ENCODE measurements at regions not wholly inside any gene's neighbourhood (a gene's known extent, or its start where the extent isn't known, plus 50 kb on each side); places are given as distances from the start of the nearest gene placed in this dataset.
"Not testable (repeated sequence)": the region's sequence is repeated elsewhere in the genome, so short reads cannot be mapped to it uniquely, and the experiment has no call there.

DNA sequence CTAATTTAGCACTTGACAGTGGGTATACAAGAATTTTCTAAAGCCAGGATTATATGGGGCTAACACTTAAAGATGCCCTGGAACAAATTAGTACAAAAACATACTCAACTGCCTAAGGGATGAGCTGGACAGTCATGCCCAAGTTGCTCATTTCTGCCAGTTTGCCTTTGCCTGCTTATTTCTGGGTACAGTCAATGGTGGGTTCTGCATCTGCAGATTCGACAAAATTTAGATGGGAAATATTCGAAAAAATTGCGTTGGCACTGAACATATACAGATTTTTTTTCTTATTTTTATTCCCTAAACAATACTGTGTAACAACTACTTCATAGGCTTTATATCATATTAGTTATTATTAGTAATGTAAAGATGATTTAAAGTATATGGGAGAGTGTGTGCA is 591.9 kb downstream of the EPM2A start:
- DNase-seq, result no peak

DNA sequence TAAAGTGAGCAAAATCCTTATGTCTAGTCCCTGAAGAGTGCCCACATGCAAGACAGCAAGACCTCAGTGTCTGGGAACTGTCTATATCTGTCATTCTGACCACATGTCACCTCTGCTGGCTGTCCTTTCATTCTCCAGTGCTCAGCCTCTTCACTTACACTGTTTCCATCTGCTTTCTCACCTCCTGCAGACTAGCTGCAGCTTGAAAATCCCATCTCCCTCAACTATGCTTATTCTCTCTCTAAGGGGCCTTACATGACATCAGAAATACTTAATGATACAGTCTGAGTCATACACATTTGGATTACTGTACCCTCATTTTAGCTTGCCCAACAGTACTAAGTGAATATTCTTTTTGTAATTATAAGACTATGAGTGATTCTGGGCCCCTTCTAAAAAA is 587.8 kb downstream of the EPM2A start:
- peak; percentile 37 for DNase-seq

DNA sequence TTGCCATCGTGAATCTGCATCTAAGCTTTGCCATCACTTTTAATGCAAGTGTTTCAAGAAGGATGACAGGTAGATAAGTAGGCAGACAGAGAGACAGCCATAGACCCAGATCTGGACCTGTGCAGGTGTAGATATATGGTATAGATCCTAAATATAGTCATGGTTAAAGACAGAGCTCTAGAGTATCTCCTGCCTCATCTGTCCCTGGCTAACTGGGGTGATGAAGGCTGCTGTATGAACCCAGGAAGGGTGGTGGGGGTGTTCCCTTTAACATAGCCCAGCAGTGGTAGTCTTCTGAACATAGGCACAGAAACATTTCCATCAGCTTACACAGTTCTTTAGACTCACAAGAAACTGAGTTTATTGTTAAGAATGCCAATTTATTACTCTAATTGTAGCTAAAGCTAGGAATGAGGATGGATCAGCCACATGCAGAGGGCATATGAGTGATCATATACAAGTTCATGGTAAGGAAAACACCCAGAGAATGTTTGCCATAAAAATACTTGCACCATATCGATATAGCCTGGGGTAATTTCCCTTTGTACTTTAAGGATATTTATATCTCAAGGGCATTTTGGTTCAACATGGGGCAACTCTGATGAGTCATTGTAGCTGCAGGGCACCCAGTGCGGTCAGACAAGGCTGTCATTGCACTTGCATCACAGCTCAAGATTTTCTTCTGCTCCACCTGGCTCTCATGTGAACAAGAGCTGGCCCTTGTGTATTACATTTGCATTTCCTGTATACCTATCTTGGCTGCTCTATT is 587.2 kb downstream of the EPM2A start:
- no peak for DNase-seq

DNA sequence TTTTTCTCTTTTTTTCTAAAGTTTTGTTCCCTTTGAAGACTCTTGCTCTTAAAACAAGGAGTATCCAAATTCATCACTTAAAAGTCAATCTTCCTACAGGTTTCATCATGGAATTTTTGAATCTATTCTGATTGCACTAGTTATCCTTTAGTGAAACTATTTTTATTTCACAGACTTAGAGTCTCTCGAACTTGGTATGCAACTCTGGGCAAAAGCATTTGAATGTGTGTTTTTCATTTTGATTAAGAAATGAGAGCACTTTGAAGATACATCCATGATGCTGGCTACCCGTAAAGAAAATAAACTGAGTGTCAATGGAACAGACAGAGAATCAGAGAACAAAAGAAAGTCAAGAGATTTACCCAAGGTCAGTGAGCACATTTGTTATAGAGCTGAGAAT is 586.5 kb downstream of the EPM2A start:
- no peak for DNase-seq

DNA sequence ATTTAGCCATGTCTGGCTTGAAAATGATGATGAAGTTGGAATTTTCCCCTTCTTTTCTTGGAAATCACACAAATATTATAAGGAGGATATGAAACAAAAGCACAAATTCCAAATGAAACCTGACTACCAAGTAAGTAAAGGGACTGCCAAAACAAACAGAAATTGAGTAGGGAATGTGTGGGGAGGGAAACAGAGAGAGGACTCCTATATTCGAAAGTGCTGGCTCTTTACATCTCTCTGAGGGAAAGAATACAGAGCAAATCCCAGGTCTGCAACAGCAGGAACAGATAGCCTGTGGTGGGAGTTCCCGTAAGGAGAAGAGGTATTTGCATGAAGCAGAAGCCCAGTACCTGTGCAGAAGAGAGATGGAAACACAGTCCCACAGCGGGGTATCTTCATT is 583.7 kb downstream of the EPM2A start:
- DNase-seq, result peak; percentile 15

DNA sequence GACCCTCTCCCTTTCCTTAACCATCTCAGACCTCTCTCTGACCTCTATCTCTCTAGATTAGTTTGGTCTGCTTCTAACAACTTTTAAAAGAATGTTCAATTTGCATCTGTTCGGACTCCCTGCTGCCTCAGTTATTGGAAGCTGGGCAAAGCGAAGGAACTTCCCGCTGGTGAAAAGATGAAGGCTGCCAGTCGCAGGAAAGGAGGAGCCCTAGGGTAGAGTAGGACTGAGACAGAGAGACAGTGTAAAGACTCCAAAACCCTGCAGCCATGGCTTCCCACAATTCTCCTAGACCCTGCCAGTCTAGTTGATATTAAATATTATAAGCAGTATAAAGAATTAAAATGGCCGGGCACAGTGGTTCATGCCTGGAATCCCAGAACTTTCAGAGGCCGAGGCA is 581.8 kb downstream of the EPM2A start:
- DNase-seq, result no peak

DNA sequence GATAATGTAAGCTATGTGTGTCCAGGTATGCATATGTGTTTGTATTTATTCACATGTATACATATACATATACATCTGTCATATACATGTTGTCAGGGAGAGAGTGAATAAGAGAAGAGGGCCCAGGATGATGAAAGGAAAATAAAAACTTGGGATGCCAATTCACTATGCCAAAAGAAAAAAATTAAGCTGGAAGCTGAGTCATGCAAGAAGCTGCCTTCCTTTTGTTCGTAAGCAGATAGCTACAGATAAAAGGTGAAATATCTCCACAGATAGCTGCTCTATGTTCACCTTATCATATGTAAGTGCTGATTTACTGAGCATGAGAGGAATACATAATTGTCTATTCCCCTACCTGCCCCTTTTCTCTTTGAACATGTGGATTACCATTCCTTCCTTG is 579.9 kb downstream of the EPM2A start:
- no peak for DNase-seq

DNA sequence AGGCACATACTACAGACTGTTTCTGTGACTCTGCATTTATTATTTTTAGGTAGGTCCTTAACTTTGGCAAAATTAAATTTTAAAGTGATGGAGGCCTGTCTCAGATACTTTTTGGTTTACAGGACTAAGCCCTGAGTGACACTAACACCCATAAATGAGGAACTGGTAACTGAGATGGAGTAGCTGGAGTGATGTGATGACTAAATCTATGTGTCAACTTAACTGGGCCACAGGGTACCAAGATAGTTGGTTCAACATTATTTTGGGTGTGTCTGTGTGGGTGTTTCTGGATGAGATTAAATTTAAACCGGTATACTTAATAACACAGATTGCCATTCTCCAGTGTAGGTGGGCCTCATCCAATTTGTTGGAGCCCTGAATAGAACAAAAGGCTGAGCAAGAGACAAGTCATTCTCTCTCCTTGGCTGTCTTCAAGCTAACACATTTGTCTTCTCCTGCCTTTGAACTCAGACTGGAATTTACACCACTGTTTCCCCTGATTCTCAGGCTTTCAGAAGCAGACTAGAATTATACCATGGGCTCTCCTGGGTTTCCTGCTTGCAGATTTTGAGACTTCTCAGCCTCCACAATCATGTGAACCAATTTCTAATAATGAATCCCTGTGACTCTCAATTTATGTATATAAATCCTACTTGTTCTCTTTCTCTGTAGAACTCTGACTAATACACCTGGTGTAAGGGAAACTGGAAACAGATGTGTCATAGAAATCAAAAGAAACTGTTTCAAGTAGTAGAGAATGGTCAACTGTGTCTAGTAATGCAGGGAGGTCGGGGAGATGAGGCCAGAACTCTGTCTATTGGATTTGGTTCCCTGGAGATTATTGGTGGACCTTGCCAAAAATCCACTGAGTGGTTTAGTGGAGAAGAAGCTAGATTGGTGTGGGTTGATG is 579.2 kb downstream of the EPM2A start:
- no peak for DNase-seq

DNA sequence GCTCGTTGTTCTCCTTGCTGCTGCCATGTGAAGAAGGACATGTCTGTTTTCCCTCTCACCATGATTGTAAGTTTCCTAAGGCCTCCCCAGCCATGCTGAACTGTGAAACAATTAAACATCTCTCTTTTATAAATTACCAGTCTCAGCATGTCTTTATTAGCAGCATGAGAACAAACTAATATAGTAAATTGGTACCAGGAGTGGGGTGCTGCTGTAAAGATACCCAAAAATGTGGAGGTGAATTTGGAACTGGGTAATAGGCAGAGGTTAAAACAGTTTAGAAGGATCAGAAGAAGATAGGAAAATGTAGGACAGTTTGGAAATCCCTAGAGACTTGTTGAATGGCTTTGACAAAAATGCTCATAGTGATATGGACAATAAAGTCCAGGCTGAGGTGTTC is 576.7 kb downstream of the EPM2A start:
- DNase-seq, result not testable (repeated sequence)

DNA sequence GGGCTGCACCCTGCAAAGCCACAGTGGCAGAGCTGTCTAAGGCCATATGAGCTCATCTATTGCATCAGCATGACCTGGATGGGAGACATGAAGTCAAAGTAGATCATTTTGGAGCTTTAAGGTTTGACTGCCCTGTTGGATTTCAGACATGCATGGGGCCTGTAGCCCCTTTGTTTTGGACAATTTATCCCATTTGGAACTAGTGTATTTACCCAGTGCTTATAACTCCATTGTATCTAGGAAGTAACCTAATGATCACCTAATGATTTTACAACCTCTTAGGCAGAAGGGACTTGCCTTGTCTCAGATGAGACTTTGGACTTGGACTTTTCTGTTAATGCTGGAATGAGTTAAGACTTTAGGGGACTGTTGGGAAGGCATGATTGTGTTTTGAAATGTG is 575.4 kb downstream of the EPM2A start:
- DNase-seq, result no peak

DNA sequence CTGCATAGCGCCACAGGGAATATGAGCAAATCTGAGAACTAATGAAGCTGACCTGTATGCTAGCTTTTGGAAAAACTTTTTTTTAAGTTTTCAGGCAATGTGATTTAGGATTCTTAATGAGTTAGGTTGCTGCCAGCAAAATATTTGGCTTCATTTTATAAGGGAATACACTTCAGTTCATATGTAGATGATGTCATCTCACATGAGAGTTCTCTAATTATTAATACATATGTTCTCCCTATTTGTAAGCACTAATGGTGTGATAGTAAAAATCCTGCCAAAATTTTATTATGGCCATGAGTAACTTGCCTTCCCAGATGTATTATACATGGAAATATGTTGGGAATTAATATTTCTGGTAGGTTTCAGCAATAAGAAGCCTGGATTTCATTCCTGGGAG is 573.8 kb downstream of the EPM2A start:
- peak; percentile 32 for DNase-seq

DNA sequence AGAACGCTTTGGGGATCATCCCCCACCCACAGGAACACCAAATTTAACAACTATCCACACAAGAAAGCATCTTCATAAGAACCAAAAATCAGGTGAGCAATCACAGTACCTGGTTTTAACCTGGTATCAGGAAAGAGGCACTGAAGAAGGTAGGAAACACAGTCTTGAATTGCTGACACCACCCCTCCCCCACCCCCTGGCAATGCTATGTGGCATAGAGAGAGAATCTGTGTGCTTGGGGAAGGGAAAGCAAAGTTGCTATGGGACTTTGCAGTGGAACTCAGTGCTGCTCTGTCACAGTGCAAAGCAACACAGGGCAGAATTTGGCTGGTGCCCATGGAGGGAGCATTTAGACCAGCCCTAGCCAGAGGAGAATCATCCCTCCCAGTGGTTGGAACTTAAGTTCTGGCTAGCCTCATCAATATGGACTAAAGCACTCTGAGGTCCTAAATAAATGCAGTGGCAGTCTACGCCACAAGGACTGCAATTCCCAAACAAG is 565.5 kb downstream of the EPM2A start:
- no peak for DNase-seq

DNA sequence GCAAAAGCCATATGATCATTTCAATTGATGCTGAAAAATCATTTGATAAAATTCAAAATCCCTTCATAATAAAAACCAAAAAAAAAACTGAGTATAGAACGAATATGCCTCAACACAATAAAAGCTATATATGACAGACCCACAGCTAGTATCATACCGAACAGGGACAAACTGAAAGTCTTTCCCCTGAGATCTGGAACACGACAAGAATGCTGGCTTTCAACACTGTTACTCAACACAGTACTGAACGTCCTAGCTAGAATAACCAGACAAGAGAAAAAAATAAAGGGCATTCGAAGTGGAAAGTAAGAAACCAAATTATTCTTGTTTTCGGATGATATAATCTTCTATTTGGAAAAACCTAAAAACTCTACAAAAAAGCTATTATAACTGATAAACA is 559.9 kb downstream of the EPM2A start:
- no peak for DNase-seq

DNA sequence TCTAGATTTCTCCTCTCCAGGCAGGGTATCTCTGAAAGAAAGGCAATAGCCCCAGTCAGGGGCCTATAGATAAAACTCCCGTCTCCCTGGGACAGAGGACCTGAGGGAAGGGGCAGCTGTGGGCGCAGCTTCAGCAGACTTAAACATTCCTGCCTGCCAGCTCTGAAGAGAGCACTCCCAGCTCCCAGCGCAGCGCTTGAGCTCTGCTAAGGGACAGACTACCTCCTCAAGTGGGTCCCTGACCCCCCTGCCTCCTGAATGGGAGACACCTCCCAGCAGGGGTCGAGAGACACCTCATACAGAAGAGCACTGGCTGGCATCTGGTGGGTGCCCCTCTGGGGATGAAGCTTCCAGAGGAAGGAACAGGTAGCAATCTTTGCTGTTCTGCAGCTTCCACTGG is 556.9 kb downstream of the EPM2A start:
- DNase-seq, result no peak

DNA sequence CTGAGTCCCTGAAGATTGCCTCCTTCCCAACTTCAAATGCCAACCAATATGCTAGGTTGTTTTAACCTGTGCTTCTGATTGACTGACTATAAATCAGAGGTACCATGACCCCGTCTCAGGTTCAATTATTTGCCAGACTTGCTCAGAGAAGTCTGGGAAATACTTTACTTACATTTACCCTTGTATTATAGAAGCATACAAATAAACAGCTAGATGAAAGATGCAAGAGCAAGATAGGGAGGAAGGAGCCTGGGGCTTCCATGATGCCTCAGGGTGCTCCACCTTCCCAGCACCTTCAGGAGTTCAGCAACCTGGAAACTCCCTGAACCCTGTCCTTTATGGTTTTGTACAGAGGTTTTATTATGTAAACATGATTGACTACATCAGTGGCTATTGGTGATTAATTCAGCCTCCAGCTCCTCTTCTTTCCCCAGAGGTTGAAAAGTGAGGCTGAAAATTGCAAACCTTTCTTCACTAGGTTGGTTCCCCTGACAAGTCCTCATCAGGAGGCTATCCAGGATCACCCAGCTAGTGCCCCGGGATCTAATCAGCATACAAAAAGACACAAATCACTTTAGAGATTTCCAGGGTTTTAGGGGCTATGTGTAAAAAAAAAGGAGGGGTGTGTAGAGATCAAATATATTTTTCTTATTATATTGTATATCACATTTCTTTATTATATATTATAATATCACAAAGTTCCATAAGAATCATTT is 547.7 kb downstream of the EPM2A start:
- DNase-seq, result no peak

DNA sequence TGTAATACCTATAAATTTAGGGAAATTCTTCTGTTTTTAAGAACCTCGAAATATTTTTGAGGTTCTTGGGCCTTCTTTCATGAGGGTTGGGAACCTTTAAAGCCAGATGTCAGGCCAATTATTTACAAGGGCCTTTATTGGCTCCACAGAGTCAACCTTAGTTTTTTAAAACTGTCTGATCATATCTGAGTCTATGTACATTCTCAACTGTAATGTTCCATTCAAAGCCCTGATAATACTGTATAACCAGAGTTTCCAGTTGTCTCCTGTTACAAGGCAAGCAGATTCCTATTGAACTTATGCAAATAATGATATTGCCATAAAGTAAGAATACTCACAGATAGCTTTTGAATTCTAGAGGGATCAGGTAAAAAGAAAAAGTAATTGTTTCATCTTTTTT is 545.5 kb downstream of the EPM2A start:
- DNase-seq, result no peak

DNA sequence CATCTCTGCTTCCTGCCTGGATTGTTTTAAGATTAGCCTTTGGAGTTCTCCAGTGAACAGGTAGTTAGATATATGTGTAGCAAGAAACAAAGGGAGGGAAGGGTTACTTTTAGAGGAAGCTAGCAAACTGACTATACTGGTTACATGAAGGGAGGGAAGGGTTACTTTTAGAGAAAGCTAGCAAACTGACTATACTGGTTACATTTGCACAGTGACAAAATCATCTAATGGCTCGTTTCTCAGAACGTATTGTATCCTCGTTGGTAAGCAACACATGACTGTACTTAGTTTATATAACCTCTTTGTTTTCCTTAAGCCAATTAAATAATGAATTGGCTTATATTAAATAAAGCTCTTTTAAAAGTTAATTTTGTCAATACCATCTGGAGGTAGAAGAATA is 540.9 kb downstream of the EPM2A start:
- DNase-seq, result no peak

DNA sequence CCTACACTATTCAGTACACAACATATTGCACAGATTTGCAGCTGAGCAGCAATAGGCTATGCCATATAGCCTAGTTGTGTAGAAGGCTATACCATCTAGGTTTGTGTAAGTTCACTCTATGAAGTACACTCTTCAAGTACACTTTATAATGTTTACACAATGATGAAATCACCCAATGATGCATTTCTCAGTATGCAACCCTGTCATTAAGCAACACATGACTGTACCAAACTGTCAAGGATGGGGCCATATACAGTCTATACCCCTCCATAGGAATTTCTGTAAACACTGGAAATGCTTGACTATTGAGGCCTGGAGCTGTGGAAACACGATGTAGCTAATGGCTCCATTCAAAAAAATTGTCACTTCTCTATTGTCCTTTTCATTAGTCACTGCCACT is 535.4 kb downstream of the EPM2A start:
- DNase-seq, result peak; percentile 25

DNA sequence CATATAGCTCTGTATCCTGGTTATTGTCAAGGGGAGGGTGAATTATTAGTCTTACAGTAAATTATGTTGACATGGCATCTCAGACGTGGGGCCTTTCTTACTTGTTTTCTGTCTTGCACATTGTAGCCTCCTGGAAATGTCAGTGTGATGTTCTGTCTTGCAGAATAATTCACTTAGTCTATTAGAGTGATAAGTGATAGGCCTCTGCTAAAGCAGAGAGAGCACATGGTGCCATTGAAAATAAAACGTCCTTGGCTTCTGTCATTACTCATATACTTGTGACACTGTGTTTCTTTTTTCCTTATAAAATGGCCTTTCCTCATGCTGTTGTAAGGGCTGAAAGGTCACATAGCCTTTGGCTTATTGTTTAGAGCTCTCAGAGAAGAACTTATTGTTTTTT is 531.0 kb downstream of the EPM2A start:
- DNase-seq, result no peak

DNA sequence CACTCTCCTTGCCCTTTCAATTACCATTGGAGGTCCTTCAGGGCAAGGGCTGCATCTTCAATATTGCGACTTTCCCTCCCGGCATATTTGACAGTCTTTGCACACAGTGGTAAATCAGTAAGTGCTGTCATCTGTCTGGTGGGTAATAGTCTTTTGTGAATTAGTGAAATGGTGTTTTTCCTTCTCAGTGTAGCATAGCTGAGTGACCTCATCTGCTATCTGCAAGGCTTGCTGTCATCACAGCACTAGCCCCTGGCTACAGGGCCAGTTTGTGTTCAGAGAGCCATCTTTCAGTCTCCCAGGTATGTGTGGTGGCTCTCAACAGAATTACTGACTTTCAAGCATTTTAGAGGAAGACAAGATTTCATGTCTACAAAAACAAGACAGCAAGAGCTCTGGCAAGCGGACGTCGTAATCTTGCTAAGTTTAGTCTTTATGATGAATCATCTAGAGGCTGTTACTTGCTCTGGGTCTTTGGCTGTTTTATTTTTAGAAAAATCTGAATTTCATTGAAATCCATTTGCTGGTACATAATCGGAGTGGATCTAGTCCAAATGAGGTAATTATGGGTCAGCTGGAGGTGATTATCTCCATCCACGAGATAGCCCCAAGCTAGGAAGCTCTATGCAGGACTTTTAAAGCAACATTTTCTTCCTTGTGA is 528.9 kb downstream of the EPM2A start:
- peak; percentile 65 for DNase-seq

DNA sequence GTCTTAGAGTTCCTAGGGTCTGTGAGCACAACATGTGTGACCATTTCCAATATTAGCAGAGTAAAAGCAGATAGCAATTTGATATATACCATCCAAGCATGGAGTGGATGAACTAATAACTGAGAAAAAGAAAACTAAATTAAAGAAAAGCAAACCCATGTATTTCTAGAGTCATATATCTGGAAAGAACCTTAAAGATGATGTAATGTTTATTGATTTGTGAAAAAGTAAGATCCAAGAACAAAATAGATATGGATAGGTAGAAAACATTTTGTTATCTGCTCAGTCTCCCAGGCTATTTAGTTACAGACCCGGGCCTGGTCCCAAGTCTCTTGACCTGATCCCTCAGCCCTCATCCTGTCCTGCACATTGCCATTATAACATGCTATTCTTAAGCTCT is 526.8 kb downstream of the EPM2A start:
- no peak for DNase-seq

DNA sequence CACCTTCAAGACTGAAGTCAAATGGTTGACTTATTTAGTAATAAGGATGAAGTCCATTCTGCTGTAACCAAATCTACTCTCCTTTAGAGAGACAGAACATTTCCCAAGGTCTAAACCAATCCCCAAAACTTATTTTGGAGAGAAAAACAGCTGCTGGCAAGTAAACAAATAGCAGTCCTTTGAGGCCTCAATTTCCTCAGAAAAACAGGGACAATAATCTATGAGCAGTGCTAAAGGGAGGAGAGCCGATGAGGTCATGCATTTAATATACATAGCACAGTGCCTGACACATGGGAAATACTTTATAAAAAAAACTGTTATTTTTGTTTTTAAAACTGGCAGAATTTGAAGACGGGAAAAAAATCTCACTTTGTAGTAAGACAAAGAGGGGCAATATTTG is 526.0 kb downstream of the EPM2A start:
- DNase-seq, result no peak

DNA sequence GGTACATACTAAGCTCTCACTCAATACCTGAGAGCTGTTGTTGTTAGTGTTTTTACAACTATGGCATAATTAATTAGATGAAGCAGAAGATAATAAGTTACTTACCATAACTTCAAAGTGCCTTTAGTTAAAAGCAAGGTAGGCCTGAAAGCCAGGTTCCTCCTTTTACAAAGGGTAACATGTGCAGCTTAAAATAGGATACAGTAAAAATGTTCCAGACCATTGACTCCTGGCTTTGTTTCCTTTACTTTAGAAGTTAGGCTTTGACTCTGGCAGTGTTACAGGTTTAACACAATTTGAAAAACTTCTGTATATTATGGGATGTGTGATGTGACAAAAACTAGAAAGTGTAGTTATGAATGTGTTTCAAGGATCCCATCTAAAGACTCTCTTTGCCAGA is 522.5 kb downstream of the EPM2A start:
- DNase-seq, result no peak
